Neural progenitor cell (in vitro differentiated cells): ENCODE measurements at regions not wholly inside any gene's neighbourhood (a gene's known extent, or its start where the extent isn't known, plus 50 kb on each side); places are given as distances from the start of the nearest gene placed in this dataset.

Experiments
- EZH2phosphoT487 ChIP-seq: fragments of 200-600 bp; sonication (generic); IDR thresholded peaks from 2 replicates; pipeline ENCODE4 v1.6.1; 2017; ENCODE audit warnings: antibody characterized with exemption
- TF ChIP-seq, protein P1 (sequence below): fragments of 200-600 bp; sonication (generic); IDR thresholded peaks from 2 replicates; pipeline ENCODE4 v1.5.1; 2017; ENCODE audit warnings: antibody characterized with exemption, mild to moderate bottlenecking

- TF ChIP-seq, protein P1, sequence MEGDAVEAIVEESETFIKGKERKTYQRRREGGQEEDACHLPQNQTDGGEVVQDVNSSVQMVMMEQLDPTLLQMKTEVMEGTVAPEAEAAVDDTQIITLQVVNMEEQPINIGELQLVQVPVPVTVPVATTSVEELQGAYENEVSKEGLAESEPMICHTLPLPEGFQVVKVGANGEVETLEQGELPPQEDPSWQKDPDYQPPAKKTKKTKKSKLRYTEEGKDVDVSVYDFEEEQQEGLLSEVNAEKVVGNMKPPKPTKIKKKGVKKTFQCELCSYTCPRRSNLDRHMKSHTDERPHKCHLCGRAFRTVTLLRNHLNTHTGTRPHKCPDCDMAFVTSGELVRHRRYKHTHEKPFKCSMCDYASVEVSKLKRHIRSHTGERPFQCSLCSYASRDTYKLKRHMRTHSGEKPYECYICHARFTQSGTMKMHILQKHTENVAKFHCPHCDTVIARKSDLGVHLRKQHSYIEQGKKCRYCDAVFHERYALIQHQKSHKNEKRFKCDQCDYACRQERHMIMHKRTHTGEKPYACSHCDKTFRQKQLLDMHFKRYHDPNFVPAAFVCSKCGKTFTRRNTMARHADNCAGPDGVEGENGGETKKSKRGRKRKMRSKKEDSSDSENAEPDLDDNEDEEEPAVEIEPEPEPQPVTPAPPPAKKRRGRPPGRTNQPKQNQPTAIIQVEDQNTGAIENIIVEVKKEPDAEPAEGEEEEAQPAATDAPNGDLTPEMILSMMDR = no peak
- TF ChIP-seq EZH2phosphoT487 = no peak
Observed at GRCh38 chr2:183349091-183349490, 224.8 kb downstream of the NUP35 start.
